ENCODE measurements at regions not wholly inside any gene's neighbourhood (a gene's known extent, or its start where the extent isn't known, plus 50 kb on each side); places are given as distances from the start of the nearest gene placed in this dataset.

- ChIA-PET CTCF (no interaction called here), POLR2A (no interaction called here)
- Mint-ChIP-seq H3K27me3 (no peaks in the 10 kb centered on the region), H3K9me3 (ENCODE audit: low read depth) (peaks cover 13% of the 10 kb centered on the region), H3K27ac (no peak overlapping the region), H3K4me1 (no peaks in the 10 kb centered on the region), H3K36me3 (ENCODE audit: low read depth) (no peaks in the 10 kb centered on the region), H3K4me3 (no peak overlapping the region)
- no peak for DNase-seq
- ATAC-seq = no peak
- intact Hi-C loops (cut with DNase I, micrococcal nuclease) = no loop called here
These were observed 854.8 kb upstream of the KLHL29 start for GRCh38 chr2:22530131-22530530.

GRCh38 chr2:22536133-22536532 lies 848.8 kb upstream of the KLHL29 start:
- H3K4me1 Mint-ChIP-seq = no peaks in the 10 kb centered on the region
- H3K27me3 Mint-ChIP-seq = no peaks in the 10 kb centered on the region
- ATAC-seq = no peak
- H3K9me3 Mint-ChIP-seq (ENCODE audit: low read depth) = peaks cover 11% of the 10 kb centered on the region
- intact Hi-C loops (cut with DNase I, micrococcal nuclease) = no loop called here
- no peaks in the 10 kb centered on the region for H3K36me3 Mint-ChIP-seq (ENCODE audit: low read depth)
- ChIA-PET CTCF (no interaction called here), POLR2A (no interaction called here)
- no peak overlapping the region for H3K4me3 Mint-ChIP-seq
- no peak for DNase-seq
- H3K27ac Mint-ChIP-seq = no peak overlapping the region

GRCh38 chr2:22554453-22554852 lies 830.5 kb upstream of the KLHL29 start:
- Mint-ChIP-seq H3K36me3 (ENCODE audit: low read depth) (no peaks in the 10 kb centered on the region), H3K9me3 (ENCODE audit: low read depth) (no peaks in the 10 kb centered on the region), H3K27me3 (no peaks in the 10 kb centered on the region), H3K4me1 (no peaks in the 10 kb centered on the region), H3K4me3 (no peak overlapping the region), H3K27ac (no peak overlapping the region)
- DNase-seq = no peak
- ChIA-PET CTCF (no interaction called here), POLR2A (no interaction called here)
- no peak for ATAC-seq
- intact Hi-C loops (cut with DNase I, micrococcal nuclease) = no loop called here

GRCh38 chr2:22557406-22557805 lies 827.6 kb upstream of the KLHL29 start:
- ChIA-PET CTCF (no interaction called here), POLR2A (no interaction called here)
- intact Hi-C loops (cut with DNase I, micrococcal nuclease) = no loop called here
- no peak overlapping the region for H3K4me3 Mint-ChIP-seq
- no peaks in the 10 kb centered on the region for H3K36me3 Mint-ChIP-seq (ENCODE audit: low read depth)
- no peak overlapping the region for H3K27ac Mint-ChIP-seq
- H3K4me1 Mint-ChIP-seq = no peaks in the 10 kb centered on the region
- ATAC-seq (no peak), DNase-seq (no peak)
- no peaks in the 10 kb centered on the region for H3K27me3 Mint-ChIP-seq
- H3K9me3 Mint-ChIP-seq (ENCODE audit: low read depth) = no peaks in the 10 kb centered on the region

- Mint-ChIP-seq H3K27me3 (peaks cover 3% of the 10 kb centered on the region), H3K4me3 (no peak overlapping the region), H3K27ac (no peak overlapping the region), H3K9me3 (ENCODE audit: low read depth) (no peaks in the 10 kb centered on the region), H3K36me3 (ENCODE audit: low read depth) (no peaks in the 10 kb centered on the region), H3K4me1 (no peaks in the 10 kb centered on the region)
- no peak for DNase-seq
- no peak for ATAC-seq
- CTCF ChIA-PET = no interaction called here
- intact Hi-C loops (cut with DNase I, micrococcal nuclease) = no loop called here
- POLR2A ChIA-PET = no interaction called here
These were observed 825.0 kb upstream of the KLHL29 start for GRCh38 chr2:22560021-22560420.

GRCh38 chr2:22579341-22579740 lies 805.6 kb upstream of the KLHL29 start:
- DNase-seq = no peak
- Mint-ChIP-seq H3K36me3 (ENCODE audit: low read depth) (no peaks in the 10 kb centered on the region), H3K4me1 (no peaks in the 10 kb centered on the region), H3K9me3 (ENCODE audit: low read depth) (peaks cover 19% of the 10 kb centered on the region), H3K27ac (no peak overlapping the region), H3K27me3 (no peaks in the 10 kb centered on the region), H3K4me3 (no peak overlapping the region)
- ChIA-PET POLR2A (no interaction called here), CTCF (no interaction called here)
- ATAC-seq = no peak
- intact Hi-C loops (cut with DNase I, micrococcal nuclease) = no loop called here

- no peaks in the 10 kb centered on the region for H3K4me1 Mint-ChIP-seq
- H3K36me3 Mint-ChIP-seq (ENCODE audit: low read depth) = no peaks in the 10 kb centered on the region
- H3K27me3 Mint-ChIP-seq = no peaks in the 10 kb centered on the region
- intact Hi-C loops (cut with DNase I, micrococcal nuclease) = no loop called here
- CTCF ChIA-PET = no interaction called here
- POLR2A ChIA-PET = no interaction called here
- H3K27ac Mint-ChIP-seq = no peak overlapping the region
- DNase-seq = no peak
- H3K4me3 Mint-ChIP-seq = no peak overlapping the region
- peaks cover 19% of the 10 kb centered on the region for H3K9me3 Mint-ChIP-seq (ENCODE audit: low read depth)
- ATAC-seq = no peak
These were observed 802.9 kb upstream of the KLHL29 start for GRCh38 chr2:22582107-22582506.

- H3K36me3 Mint-ChIP-seq (ENCODE audit: low read depth) = no peaks in the 10 kb centered on the region
These were observed 788.7 kb upstream of the KLHL29 start for GRCh38 chr2:22596306-22596705.

GRCh38 chr2:22600156-22600555 lies 784.8 kb upstream of the KLHL29 start:
- no peak for ATAC-seq
- no peak for DNase-seq
- Mint-ChIP-seq H3K4me3 (no peak overlapping the region), H3K27me3 (no peaks in the 10 kb centered on the region), H3K27ac (no peak overlapping the region), H3K4me1 (no peaks in the 10 kb centered on the region), H3K36me3 (ENCODE audit: low read depth) (no peaks in the 10 kb centered on the region), H3K9me3 (ENCODE audit: low read depth) (no peaks in the 10 kb centered on the region)
- intact Hi-C loops (cut with DNase I, micrococcal nuclease) = no loop called here
- ChIA-PET POLR2A (no interaction called here), CTCF (no interaction called here)

More at GRCh38 chr2:22596306-22596705, 788.7 kb upstream of the KLHL29 start:
- ChIA-PET POLR2A (no interaction called here), CTCF (no interaction called here)
- DNase-seq = no peak
- Mint-ChIP-seq H3K27ac (no peak overlapping the region), H3K4me3 (no peak overlapping the region), H3K27me3 (no peaks in the 10 kb centered on the region), H3K9me3 (ENCODE audit: low read depth) (peaks cover 11% of the 10 kb centered on the region), H3K4me1 (no peaks in the 10 kb centered on the region)
- intact Hi-C loops (cut with DNase I, micrococcal nuclease) = no loop called here
- no peak for ATAC-seq

GRCh38 chr2:22600999-22601398 lies 784.0 kb upstream of the KLHL29 start:
- Mint-ChIP-seq H3K27ac (no peak overlapping the region), H3K27me3 (no peaks in the 10 kb centered on the region), H3K36me3 (ENCODE audit: low read depth) (no peaks in the 10 kb centered on the region), H3K4me3 (no peak overlapping the region), H3K4me1 (no peaks in the 10 kb centered on the region), H3K9me3 (ENCODE audit: low read depth) (no peaks in the 10 kb centered on the region)
- CTCF ChIA-PET = interaction anchor here (0.8 kb wide), 1 partner anchor 11 kb away, joined by 3 read pairs; no protein-coding TSS in a partner anchor
- DNase-seq (no peak), ATAC-seq (no peak)
- POLR2A ChIA-PET = no interaction called here
- intact Hi-C loops (cut with DNase I, micrococcal nuclease) = no loop called here

GRCh38 chr2:22604136-22604535 lies 780.8 kb upstream of the KLHL29 start:
- no peaks in the 10 kb centered on the region for H3K36me3 Mint-ChIP-seq (ENCODE audit: low read depth)
- no peaks in the 10 kb centered on the region for H3K9me3 Mint-ChIP-seq (ENCODE audit: low read depth)
- no peaks in the 10 kb centered on the region for H3K4me1 Mint-ChIP-seq
- ChIA-PET POLR2A (interaction anchor here (0.5 kb wide), 1 partner anchor 845 kb away, joined by 3 read pairs; no protein-coding TSS in a partner anchor), CTCF (no interaction called here)
- ATAC-seq = no peak
- H3K4me3 Mint-ChIP-seq = no peak overlapping the region
- no peak for DNase-seq
- intact Hi-C loops (cut with DNase I, micrococcal nuclease) = no loop called here
- no peak overlapping the region for H3K27ac Mint-ChIP-seq
- no peaks in the 10 kb centered on the region for H3K27me3 Mint-ChIP-seq

GRCh38 chr2:22616031-22616430 lies 768.9 kb upstream of the KLHL29 start:
- ATAC-seq = no peak
- no peak overlapping the region for H3K4me3 Mint-ChIP-seq
- no peaks in the 10 kb centered on the region for H3K27me3 Mint-ChIP-seq
- DNase-seq = no peak
- no peaks in the 10 kb centered on the region for H3K4me1 Mint-ChIP-seq
- no peaks in the 10 kb centered on the region for H3K36me3 Mint-ChIP-seq (ENCODE audit: low read depth)
- POLR2A ChIA-PET = no interaction called here
- H3K27ac Mint-ChIP-seq = no peak overlapping the region
- CTCF ChIA-PET = no interaction called here
- peaks cover 6% of the 10 kb centered on the region for H3K9me3 Mint-ChIP-seq (ENCODE audit: low read depth)
- intact Hi-C loops (cut with DNase I, micrococcal nuclease) = no loop called here

- Mint-ChIP-seq H3K4me3 (no peak overlapping the region), H3K27ac (no peak overlapping the region), H3K9me3 (ENCODE audit: low read depth) (no peaks in the 10 kb centered on the region), H3K27me3 (no peaks in the 10 kb centered on the region), H3K36me3 (ENCODE audit: low read depth) (no peaks in the 10 kb centered on the region), H3K4me1 (no peaks in the 10 kb centered on the region)
- POLR2A ChIA-PET = no interaction called here
- ATAC-seq (no peak), DNase-seq (no peak)
- intact Hi-C loops (cut with DNase I, micrococcal nuclease) = no loop called here
- CTCF ChIA-PET = no interaction called here
These were observed 761.4 kb upstream of the KLHL29 start for GRCh38 chr2:22623620-22624019.

Measured in activated CD4-positive, alpha-beta T cell treated with anti-CD3 and anti-CD28 coated beads for 36 hours (primary cell).